ENCODE measurements at regions not wholly inside any gene's neighbourhood (a gene's known extent, or its start where the extent isn't known, plus 50 kb on each side); places are given as distances from the start of the nearest gene placed in this dataset.

DNA sequence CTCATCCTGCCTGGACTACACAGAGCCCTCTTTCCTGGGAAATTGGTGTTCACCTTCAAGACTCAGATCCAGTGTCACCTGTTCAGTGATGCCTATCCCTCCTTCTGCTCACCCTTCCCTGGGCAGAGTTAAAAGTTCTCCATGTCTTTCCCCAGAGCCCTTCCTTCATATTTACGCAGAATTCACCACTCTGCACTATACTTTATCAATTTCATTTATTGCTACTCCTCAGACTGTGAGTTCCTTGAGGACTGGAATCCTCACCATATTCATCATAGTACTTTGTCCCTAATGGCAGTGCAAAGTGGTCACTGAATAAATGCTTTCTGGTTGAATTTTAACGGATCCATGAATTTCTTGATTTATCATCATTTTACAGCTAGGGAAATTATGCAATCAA lies 300.0 kb downstream of the CHRM3 start:
- Histone ChIP-seq H3K36me3 (replicated peaks in 1 of 2; ENCODE audit: insufficient read depth in 1 of 2, low read depth in 2 of 2) (no peaks in the 10 kb centered on the region), H3K4me1 (no peaks in the 10 kb centered on the region), H3K27me3 (no peaks in the 10 kb centered on the region), H3K9me3 (no peaks in the 10 kb centered on the region), H3K4me3 (no peak overlapping the region), H3K27ac (no peak overlapping the region)
- ATAC-seq (no peak), DNase-seq (no peak)
- TF ChIP-seq POLR2A (IDR thresholded peaks at IDR 0.05), result no peak
- TF ChIP-seq, protein P1, sequence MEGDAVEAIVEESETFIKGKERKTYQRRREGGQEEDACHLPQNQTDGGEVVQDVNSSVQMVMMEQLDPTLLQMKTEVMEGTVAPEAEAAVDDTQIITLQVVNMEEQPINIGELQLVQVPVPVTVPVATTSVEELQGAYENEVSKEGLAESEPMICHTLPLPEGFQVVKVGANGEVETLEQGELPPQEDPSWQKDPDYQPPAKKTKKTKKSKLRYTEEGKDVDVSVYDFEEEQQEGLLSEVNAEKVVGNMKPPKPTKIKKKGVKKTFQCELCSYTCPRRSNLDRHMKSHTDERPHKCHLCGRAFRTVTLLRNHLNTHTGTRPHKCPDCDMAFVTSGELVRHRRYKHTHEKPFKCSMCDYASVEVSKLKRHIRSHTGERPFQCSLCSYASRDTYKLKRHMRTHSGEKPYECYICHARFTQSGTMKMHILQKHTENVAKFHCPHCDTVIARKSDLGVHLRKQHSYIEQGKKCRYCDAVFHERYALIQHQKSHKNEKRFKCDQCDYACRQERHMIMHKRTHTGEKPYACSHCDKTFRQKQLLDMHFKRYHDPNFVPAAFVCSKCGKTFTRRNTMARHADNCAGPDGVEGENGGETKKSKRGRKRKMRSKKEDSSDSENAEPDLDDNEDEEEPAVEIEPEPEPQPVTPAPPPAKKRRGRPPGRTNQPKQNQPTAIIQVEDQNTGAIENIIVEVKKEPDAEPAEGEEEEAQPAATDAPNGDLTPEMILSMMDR (IDR thresholded peaks at IDR 0.05), result no peak
- 75 to 78% methylated on average over 2 of the region's 2 CpGs for WGBS, 2 donors
- intact Hi-C loops (cut with DNase I), result no loop called here

DNA sequence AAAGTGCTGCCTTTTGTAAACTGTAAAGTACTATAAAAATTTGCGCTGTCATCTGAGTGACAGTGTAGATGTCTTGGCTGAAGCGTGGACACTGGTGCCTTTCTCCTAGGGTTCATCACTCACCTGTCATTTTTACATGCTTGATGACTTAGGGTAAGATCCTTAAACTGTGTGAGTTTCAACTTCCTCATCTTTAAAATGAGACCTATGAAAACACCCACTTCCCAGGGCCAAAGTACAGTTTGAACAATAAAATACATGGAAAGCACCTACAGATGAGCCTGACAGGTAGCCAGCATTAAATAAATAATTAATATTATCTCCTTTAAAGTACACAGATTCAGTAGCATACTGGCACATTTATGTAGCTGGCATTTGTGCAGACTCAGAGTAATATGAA lies 309.9 kb downstream of the CHRM3 start:
- Histone ChIP-seq H3K4me1 (peaks cover 6% of the 10 kb centered on the region), H3K4me3 (no peak overlapping the region), H3K36me3 (replicated peaks in 1 of 2; ENCODE audit: insufficient read depth in 1 of 2, low read depth in 2 of 2) (no peaks in the 10 kb centered on the region), H3K27me3 (no peaks in the 10 kb centered on the region), H3K27ac (no peak overlapping the region), H3K9me3 (no peaks in the 10 kb centered on the region)
- WGBS, 2 donors, result 81 to 90% methylated on average over 2 of the region's 2 CpGs
- intact Hi-C loops (cut with DNase I), result no loop called here
- no peak for TF ChIP-seq POLR2A (IDR thresholded peaks at IDR 0.05)
- TF ChIP-seq, protein P1 (IDR thresholded peaks at IDR 0.05), result no peak
- ATAC-seq (no peak), DNase-seq (no peak)

GRCh38 chr1:239700667-239701066 lies 314.3 kb downstream of the CHRM3 start:
- ATAC-seq (no peak), DNase-seq (peak in 2 of 4 donors; percentile 20 to 27)
- no peaks in the 10 kb centered on the region for H3K27me3 ChIP-seq
- no peaks in the 10 kb centered on the region for H3K9me3 ChIP-seq
- H3K4me3 ChIP-seq, result no peak overlapping the region
- peaks cover 6% of the 10 kb centered on the region for H3K4me1 ChIP-seq
- TF ChIP-seq, protein P1 (IDR thresholded peaks at IDR 0.05), result no peak
- TF ChIP-seq POLR2A (IDR thresholded peaks at IDR 0.05), result no peak
- H3K36me3 ChIP-seq (replicated peaks in 1 of 2; ENCODE audit: insufficient read depth in 1 of 2, low read depth in 2 of 2), result no peaks in the 10 kb centered on the region
- no peak overlapping the region for H3K27ac ChIP-seq
- 31 to 44% methylated on average over 6 of the region's 6 CpGs for WGBS, 2 donors
- intact Hi-C loops (cut with DNase I), result no loop called here

DNA sequence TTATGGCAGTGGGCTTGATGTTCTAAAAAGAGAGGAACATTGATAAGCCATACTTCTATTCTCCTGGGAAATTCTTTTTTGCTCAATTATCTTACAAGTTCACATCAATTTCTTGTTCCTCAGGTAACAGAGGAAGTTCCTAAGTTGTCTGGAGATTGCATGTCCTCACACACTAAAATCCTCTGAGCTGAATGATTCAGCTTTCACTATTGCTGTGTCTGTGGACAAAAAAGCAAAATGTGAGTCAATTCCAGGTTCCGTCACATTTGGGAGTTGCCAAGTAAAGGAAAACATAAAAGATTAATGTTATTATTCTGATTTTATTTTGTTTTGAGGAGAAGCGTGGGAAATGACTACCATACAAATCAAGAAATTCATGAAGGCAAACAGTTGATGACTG lies 316.7 kb downstream of the CHRM3 start:
- TF ChIP-seq, protein P1 (IDR thresholded peaks at IDR 0.05), result no peak
- no peak for TF ChIP-seq POLR2A (IDR thresholded peaks at IDR 0.05)
- 82 to 90% methylated on average over 2 of the region's 2 CpGs for WGBS, 2 donors
- intact Hi-C loops (cut with DNase I), result no loop called here
- H3K9me3 ChIP-seq, result no peaks in the 10 kb centered on the region
- no peak overlapping the region for H3K4me3 ChIP-seq
- DNase-seq, result no peak
- H3K27me3 ChIP-seq, result no peaks in the 10 kb centered on the region
- ATAC-seq, result no peak
- no peaks in the 10 kb centered on the region for H3K36me3 ChIP-seq (replicated peaks in 1 of 2; ENCODE audit: insufficient read depth in 1 of 2, low read depth in 2 of 2)
- no peak overlapping the region for H3K27ac ChIP-seq
- H3K4me1 ChIP-seq, result peaks cover 6% of the 10 kb centered on the region

DNA sequence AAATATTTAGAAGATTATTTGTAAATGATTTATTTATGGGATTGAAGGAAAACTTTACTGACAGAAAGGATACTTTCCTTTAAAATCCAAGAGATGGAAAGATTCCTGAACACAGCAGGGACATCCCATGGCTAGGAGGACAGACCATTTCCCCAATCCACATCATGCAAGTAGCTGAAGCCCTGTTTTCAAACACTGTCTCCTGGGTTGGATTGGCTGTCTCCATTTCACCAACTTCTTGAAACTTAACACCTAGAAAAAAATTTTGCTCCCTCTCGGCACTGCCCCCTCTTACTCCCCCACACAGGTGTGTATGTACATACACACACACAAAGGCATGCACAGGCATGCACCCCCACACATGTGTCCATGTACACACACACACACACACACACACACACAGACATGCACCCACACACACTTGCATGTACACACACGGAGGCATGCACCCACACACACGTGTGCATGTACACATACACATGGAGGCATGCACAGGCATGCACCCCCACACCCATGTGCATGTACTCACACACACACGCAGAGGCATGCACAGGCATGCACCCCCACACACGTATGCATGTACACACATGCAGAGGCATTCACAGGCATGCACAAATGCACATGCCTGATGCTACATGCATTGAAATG lies 320.0 kb downstream of the CHRM3 start:
- Histone ChIP-seq H3K4me1 (no peaks in the 10 kb centered on the region), H3K36me3 (replicated peaks in 1 of 2; ENCODE audit: insufficient read depth in 1 of 2, low read depth in 2 of 2) (no peaks in the 10 kb centered on the region), H3K9me3 (no peaks in the 10 kb centered on the region), H3K4me3 (no peak overlapping the region), H3K27ac (no peak overlapping the region), H3K27me3 (no peaks in the 10 kb centered on the region)
- ATAC-seq (no peak), DNase-seq (no peak)
- TF ChIP-seq, protein P1 (IDR thresholded peaks at IDR 0.05), result no peak
- no peak for TF ChIP-seq POLR2A (IDR thresholded peaks at IDR 0.05)
- intact Hi-C loops (cut with DNase I), result no loop called here
- 75 to 78% methylated on average over 5 of the region's 5 CpGs for WGBS, 2 donors
